G401.6 (cell line): ENCODE measurements at regions not wholly inside any gene's neighbourhood (a gene's known extent, or its start where the extent isn't known, plus 50 kb on each side); places are given as distances from the start of the nearest gene placed in this dataset.
"Not testable (repeated sequence)": the region's sequence is repeated elsewhere in the genome, so short reads cannot be mapped to it uniquely, and the experiment has no call there.

Source experiments
- FAIRE-seq: peaks from 2 replicates; lab custom pipeline; 2012; peaks lifted over from hg19 to GRCh38; lab: Jason Lieb, UNC

- no peak for FAIRE-seq
These were observed 1011.7 kb upstream of the PCDH7 start for GRCh38 chr4:29708473-29708872.

- no peak for FAIRE-seq
These were observed 1009.6 kb upstream of the PCDH7 start for GRCh38 chr4:29710519-29710918.

DNA sequence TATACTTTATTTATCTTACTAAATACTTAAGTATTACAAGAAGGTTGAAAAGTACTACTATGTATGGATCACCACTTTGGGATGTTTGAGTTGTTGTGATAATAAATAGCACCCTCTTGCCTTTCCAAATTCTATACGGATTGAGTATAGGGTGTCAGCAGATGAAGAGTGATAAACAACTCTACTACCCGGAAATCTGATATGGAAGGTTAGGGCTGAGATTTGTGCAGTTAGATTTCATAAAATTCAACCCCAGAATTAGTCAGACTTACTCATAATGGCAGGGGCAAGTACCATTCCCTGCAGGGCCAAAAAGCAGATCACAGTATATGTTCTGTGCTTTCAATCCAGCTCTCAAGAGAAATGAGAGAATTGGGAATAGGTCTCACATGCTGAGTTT lies 1008.9 kb upstream of the PCDH7 start:
- no peak for FAIRE-seq

GRCh38 chr4:29717287-29718057 lies 1002.7 kb upstream of the PCDH7 start:
- no peak for FAIRE-seq

- FAIRE-seq: no peak
These were observed 1002.0 kb upstream of the PCDH7 start for GRCh38 chr4:29718136-29718535.

- no peak for FAIRE-seq
These were observed 997.9 kb upstream of the PCDH7 start for GRCh38 chr4:29722253-29722652.

- FAIRE-seq: no peak
These were observed 993.2 kb upstream of the PCDH7 start for GRCh38 chr4:29726938-29727337.

DNA sequence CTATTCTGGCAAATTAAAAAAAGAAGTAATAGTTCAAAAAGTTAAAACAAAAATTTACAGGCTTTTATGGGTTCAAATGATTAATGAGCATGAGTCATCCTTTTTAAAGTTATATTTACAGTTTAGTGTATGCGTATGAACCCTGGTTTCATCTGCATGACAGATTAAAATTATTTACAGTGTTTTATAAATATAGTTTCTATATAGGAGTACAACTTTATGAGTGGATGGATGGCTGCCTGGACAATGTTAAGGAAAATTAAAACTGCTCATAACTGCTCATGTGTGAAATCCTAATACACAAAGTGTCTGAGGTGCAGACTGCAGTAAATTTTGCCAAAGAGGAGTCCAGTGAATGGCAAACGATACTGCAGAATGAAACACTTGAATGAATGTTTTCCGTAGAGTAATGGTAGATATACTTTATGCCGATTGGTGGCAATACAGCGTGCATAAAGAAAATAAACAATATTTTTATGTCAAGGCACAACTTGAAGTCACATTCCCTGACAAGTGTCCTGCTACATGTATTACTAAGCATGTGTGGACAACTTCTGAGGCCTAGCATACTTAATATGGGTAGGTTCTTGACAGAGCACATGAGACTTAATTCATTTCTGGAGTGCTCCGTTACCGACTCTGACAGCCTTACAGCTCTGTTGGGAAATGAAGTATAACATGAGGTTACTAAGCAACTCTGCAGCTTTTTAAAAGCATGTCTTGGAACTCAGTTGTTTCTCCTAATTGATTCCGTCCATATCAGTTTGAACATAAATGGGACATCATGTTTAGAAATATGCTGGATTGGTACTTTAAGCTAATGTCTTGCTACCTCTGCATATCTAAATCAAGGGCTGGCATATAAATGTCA lies 985.6 kb upstream of the PCDH7 start:
- no peak for FAIRE-seq

DNA sequence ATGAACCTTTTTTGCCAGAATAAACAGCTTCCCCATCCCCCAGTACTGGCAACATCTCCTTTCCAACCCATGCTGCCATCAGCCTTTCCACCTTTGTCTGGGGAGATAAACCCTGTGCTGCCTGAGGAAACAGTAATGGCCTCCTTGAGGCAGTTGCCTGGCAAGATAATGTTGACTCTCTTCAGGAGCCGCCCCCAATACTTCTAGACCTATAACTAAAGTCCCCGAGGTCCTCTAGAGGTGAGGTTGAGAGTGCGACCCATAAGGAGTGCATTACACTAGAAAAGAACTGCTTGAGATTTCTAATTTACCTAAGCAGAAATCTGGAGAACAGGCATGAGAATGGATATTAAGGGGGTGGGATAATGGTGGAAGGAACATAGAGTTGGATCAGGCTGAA lies 963.2 kb upstream of the PCDH7 start:
- FAIRE-seq: no peak

- no peak for FAIRE-seq
These were observed 958.0 kb upstream of the PCDH7 start for GRCh38 chr4:29762151-29762550.

DNA sequence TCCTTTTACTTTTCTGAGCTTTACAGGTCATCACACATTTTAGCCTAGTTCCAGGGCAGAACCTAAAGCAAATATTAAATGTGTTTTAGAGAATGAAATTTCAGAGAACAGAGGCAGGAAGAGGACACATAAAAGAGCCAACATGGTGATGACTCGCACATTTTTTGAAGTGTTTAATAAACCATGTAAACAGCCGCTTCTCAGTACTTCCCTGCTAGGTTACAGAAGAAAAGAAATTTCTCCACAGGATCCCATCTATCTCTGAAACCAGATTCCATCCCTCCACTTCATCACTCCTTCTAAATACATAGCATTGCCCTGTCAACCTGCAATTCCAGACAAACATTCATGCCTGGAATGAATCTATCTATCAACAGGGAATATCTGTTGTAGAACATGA lies 949.5 kb upstream of the PCDH7 start:
- no peak for FAIRE-seq

DNA sequence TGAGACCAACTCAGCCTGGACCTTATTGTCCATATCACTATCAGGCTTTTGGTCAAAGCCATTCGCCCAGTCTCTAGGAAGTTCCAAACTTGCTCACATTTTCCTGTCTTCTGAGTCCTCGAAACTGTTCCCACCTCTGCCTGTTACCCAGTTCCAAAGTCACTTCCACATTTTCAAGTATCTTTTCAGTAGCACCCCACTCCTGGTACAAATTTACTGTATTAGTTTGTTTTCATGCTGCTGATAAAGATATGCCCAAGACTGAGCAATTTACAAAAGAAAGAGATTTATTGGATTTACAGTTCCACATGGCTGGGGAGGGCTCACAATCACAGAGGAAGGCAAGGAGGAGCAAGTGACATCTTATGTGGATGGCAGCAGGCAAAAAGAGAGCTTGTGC lies 932.0 kb upstream of the PCDH7 start:
- not testable (repeated sequence) for FAIRE-seq

GRCh38 chr4:29805245-29805644 lies 914.9 kb upstream of the PCDH7 start:
- FAIRE-seq: no peak

DNA sequence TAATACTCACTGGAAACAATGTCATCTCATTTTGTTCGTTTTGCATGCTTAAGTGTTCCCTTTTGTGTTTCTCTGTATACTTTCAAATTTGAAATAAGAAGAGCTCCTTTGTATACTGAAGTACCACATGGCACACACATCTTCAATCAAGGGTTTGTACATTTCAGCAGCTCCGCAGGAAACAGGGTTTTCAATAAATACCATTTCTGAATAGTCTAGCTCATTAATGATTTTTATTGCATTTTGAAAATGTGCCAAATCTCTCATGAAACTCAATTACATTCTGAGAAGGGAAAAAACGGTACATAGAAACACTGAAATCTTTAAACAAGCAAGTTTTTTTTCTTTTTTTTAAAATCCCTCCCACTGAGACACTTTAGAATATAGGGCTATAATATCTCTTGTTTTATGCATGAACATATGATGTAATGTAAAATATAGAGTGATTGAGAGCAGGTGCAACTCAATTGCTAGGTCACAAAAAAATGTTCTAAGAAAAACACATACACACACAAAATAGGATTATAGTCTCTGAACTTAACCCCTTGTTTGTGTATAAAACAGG lies 914.2 kb upstream of the PCDH7 start:
- FAIRE-seq: no peak

- FAIRE-seq: no peak
These were observed 902.2 kb upstream of the PCDH7 start for GRCh38 chr4:29817961-29818360.

DNA sequence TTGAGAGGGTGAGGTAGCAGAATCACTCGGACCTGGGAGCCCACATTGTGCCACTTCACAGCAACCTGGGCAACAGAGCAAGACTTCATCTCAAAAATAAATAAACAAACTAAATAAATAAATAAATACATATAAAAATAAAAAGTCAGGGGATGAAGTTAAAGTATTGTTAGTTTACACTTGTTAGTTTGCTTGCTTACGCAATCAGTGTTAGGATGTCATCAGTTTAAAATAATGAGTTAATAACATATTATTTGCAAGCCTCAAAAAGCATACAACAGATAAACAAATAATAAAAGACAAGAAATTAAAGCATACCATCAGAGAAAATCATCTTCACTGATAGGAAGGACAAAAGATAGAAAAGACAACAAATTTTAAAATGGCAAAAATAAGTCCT lies 891.1 kb upstream of the PCDH7 start:
- FAIRE-seq: no peak

DNA sequence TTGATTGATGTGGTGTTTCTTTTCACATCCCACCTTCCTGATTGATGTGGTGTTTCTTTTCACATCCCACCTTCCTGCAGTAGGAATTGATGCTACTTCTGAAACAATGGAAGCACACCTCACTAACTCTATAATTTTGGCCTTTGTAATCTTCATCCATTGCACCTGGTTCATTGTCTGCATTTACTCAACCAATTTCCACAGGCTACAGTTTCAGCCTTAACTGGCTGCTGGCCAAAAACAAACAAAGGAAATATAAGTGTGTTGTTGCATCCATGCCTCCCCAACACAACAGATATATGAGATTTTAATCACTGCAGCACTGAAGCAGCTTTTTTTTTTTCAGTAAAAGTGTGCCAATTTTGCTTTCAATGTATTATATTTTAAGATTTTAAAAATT lies 867.6 kb upstream of the PCDH7 start:
- no peak for FAIRE-seq

DNA sequence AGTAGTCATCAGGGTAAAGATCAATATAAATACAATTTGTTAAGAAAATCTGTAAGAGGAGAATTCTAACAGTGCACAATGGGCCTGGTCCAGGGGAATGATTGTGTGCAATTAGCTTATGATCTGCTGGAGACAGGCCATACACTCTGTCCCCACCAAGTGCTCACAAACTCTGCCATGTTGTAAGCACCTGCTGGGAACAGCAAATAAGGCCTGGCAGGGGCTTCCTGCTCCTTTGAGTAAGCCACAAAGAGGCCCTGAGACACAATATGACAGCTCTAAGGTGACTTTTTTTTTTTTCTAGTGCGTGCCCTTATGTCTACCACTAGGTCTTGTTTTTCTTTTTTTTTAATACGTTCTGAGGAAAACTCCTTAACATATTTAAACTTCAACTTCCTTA lies 866.3 kb upstream of the PCDH7 start:
- FAIRE-seq: no peak

DNA sequence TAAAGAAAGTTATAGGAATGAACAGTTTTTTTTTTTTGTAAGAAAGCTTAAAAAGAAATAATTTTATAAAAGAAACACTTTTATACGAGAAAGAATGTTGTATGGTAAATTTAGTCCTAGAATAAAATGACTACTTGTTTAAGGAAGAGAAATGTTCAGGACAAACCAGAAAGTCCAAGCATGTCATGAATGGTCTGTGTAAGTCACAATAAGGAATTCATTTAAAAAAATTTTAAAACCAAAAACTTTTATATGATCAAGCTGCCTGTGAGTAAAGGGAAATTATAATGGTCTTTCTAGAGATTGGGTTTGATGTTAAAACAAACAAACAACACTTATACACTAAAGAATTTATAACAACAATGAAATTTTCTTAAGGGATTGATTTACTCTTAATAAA lies 858.9 kb upstream of the PCDH7 start:
- FAIRE-seq: no peak

DNA sequence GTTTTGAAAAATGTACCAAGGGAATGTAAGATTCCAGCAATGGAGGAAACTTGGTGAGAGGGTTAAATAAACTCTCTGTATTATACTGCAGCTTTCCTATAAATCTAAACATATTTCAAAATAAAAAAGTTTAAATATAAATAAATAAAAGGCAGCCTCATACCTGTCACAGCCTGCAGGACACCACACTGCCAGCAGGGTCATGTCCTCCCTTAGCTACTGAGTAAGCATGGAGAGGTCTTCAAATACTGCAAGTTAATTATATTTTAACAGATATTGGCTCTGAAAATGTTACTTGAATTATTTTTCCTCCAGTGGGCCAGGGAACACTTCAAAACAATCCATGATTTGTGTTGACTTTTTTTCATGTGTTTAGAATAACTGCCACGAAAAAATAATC lies 852.8 kb upstream of the PCDH7 start:
- no peak for FAIRE-seq

DNA sequence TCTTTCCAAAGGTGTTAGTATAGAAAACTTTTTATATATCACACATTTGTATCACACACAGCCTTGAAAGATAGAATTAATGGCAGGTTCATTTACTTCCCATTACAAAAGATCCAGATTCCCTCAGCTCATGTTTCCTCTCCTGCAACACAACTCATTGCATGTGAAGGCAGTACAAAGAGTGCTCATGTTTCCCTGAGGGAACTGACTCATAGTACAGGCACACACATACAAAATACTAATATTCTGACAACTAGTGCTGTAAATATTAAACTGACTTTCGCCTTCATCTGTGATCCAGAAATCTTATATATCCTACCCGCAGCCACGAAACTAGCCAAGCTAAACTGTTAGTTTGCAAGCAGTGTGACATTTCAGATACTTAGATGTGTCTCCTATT lies 819.8 kb upstream of the PCDH7 start:
- no peak for FAIRE-seq

- FAIRE-seq: no peak
These were observed 811.9 kb upstream of the PCDH7 start for GRCh38 chr4:29908276-29908675.

DNA sequence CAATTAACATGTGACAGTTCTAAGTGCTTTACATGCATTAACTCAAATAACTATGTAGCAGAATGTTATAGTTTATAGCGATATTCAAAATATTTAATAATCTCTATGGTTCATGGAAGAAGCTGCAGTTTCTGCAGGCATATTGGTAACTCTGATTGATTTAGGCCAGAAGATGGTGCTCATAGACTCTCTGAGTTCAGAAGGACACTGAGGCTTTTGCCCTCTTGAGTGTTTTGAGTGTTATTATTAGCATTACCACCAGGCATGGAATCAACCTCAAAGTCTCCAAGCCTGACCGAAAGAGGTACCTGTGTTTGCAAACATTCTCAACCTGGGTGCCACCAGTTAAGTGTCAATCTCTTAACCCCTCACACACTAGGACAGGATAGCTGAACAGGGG lies 792.3 kb upstream of the PCDH7 start:
- FAIRE-seq: no peak
